ENCODE measurements at regions not wholly inside any gene's neighbourhood (a gene's known extent, or its start where the extent isn't known, plus 50 kb on each side); places are given as distances from the start of the nearest gene placed in this dataset.
A peak's percentile ranks its signal among the peaks of the same experiment; 100 is the strongest.

GRCh38 chr16:85380905-85381737, 232.0 kb upstream of the GSE1 start:
- DNase-seq: no peak

GRCh38 chr16:85381738-85382592, 231.2 kb upstream of the GSE1 start:
- no peak for DNase-seq

- DNase-seq: no peak
Measured at GRCh38 chr16:85382717-85383118, 230.4 kb upstream of the GSE1 start.

GRCh38 chr16:85383836-85384832, 229.0 kb upstream of the GSE1 start:
- no peak for DNase-seq

- DNase-seq: no peak
Measured at GRCh38 chr16:85384833-85385462, 228.2 kb upstream of the GSE1 start.

GRCh38 chr16:85385463-85386331, 227.4 kb upstream of the GSE1 start:
- DNase-seq: no peak

GRCh38 chr16:85386467-85387170, 226.5 kb upstream of the GSE1 start:
- DNase-seq: no peak

GRCh38 chr16:85387171-85387507, 226.0 kb upstream of the GSE1 start:
- DNase-seq: no peak

- no peak for DNase-seq
Measured at GRCh38 chr16:85387731-85388295, 225.3 kb upstream of the GSE1 start.

GRCh38 chr16:85389679-85390470, 223.2 kb upstream of the GSE1 start:
- DNase-seq: no peak

- DNase-seq: no peak
Measured at GRCh38 chr16:85390511-85391174, 222.5 kb upstream of the GSE1 start.

- no peak for DNase-seq
Measured at GRCh38 chr16:85391175-85391707, 221.9 kb upstream of the GSE1 start.

GRCh38 chr16:85391769-85392583, 221.1 kb upstream of the GSE1 start:
- DNase-seq: no peak

GRCh38 chr16:85392756-85393673, 220.1 kb upstream of the GSE1 start:
- DNase-seq: no peak

GRCh38 chr16:85393674-85394451, 219.3 kb upstream of the GSE1 start:
- peak; percentile 58 to 61 for DNase-seq
